Hindlimb muscle (tissue), 1 donor: ENCODE measurements at regions not wholly inside any gene's neighbourhood (a gene's known extent, or its start where the extent isn't known, plus 50 kb on each side); places are given as distances from the start of the nearest gene placed in this dataset.

Experiments
- DNase-seq: peaks from one replicate; pipeline ENCODE4 v3.0.0-alpha.2; 2013

DNA sequence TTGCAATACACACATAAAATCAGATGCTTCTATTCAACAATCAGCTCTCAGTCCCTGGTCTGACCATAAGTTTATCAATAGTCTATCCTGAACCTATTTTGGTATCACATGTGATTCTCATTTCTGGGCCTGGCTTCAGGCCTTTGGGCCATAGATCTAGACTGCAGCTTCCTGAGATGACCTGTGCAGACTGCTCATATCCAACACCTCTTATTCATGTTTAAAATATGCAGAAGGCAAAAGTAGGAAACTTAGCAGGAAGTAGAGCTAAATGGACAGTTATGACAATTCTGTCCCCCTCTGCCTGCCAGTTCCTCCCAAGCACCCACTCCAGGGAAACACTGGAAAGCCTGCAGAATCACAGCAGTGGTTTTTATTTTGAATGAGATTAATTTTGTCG lies 53.3 kb downstream of the C7orf25 start:
- no peak for DNase-seq

DNA sequence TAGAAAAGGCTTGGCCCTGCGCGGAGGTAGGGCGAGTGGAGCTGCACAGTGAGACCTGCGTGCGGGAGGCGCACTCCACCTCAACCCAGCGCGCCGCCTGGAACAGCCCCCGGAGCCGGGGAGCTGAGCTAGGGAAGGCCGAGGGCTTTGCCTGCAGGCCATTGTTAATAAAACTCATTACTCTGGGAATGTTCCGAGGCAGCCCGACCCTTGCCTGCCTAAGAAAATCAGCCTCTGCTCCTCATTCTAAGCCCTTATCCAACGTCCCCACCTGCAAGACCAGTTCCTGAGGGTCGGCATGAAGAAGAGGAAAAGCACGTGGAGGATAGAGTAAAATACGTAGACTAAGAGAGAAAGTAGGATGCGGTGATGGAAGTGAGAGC lies 55.3 kb downstream of the C7orf25 start:
- DNase-seq, result no peak

DNA sequence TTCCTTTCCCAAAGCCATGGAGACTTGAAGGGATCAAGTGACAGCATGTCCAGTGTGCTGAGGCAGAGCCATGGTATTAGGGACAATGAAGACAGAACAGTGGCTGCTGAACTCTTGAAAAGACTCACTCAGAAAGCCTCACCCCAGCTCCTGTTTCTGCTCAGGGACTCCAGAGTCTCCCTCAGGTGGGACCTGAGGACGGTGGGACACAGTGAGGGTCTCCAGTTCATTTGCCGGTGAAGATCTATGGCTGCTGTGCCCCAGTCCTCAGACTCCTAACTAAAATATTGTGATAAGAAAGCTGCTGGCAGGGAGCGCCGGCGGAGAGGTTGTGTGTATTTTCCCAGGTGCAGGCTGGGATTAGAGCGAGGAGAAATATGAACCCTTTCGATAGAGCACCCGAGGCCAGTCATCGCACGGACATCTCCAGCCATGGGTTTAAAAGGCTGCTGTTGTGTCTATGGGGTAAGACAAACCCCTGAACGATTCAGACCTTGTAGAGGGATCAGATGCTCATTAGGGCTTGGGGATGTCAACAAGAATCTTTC lies 57.2 kb downstream of the C7orf25 start:
- DNase-seq, result no peak

DNA sequence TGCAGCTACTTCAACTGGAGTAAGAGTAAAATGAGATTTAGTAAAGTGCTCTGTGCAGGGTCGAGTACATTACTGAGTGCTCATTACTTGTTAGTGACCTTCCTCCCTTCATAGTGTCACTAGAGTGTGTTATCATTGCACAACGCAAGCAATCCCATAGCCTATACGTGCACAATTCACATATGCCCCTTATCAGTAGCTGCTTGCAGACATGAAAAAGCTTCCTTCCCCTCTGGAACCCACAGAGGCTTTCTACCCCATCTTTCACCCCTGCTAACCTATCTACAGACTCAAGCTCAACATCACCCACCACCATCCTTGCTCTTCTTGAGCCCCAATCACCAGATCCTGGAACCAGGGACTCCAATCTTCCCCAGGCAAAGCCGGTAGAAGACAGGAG lies 59.3 kb downstream of the C7orf25 start:
- no peak for DNase-seq

DNA sequence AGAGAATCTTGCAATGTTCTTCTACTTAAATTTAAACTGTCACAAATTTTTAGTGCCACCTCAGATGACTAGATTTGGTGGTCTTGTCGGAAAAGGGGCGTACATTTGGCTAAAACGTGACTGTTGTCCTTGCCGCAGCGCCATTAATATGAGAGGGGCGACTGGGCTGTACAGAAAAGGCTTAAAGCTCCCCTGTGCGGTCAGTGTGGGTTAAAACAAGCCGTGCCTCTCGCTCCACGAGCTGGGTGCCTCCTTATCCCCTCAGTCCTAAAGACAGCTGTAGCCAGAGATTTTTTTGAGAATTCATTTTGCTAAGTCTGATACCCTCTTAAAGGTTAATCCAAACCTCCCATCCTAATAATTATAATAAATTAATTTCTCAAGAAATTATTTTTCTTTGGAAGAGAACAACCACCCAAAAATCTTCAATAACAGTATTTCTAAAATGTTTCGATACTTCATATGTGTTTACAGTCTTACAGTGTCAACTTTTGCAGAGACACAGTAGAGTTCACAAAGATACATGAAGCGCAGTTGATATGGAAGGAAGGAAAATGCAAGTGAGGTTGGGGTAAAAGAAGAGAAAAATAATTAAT lies 68.6 kb downstream of the C7orf25 start:
- DNase-seq, result peak; percentile 57

DNA sequence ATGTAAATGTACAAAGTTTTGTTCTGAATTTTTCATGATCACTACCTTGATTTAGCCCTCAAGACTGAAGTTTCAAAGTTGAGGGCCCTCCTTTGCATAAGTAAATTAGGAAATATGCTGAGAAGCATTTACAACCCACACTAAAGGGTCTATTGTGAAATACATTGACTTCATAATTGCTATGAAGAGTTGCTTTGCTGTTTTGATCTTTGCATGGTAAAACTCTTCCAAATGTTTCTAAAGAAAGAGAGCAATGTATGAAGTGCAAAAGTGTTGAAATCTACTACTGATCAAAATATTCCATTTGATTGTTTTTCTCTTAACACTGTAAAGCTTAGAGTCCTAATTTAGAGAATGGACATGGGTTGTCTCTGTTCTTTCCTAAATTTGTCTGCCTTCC lies 77.2 kb downstream of the C7orf25 start:
- DNase-seq, result no peak

DNA sequence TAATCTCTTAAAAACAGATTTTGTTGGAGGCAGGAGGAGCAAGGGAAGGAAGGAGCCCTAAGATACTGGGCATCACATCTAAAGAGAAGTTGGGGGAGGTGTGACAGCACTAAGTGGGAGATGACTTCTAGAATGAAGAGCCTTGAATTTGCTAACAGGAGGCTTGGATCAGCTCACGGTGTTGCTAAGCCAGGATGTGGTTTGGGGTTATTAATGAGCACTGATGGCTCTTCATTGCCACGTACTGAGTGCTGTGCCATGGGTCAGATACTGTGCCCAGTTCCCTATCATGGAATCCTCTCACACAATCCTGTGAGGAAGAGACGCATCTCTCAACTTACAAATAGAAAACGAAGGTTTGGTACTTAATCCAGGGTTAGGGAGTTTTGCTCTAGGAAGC lies 78.5 kb downstream of the C7orf25 start:
- no peak for DNase-seq

DNA sequence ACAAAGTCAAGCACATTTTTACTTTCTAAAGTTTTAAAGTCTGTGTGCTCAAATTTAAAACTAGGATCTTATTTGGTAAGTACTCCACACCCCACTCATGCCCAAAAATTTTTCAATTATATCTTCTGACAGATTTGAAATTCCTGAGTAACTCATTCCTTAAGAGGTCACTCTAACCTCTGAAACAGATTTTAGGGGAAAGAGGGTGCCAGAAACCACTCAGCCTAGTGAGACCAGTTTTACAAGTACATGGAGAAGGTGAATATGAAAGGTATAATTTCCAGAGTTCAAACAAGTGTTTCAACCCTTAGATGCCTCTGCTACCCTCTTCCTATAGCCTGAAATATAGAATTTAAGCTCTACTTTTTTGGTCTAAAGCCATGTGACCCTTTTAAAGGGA lies 79.2 kb downstream of the C7orf25 start:
- DNase-seq, result no peak

DNA sequence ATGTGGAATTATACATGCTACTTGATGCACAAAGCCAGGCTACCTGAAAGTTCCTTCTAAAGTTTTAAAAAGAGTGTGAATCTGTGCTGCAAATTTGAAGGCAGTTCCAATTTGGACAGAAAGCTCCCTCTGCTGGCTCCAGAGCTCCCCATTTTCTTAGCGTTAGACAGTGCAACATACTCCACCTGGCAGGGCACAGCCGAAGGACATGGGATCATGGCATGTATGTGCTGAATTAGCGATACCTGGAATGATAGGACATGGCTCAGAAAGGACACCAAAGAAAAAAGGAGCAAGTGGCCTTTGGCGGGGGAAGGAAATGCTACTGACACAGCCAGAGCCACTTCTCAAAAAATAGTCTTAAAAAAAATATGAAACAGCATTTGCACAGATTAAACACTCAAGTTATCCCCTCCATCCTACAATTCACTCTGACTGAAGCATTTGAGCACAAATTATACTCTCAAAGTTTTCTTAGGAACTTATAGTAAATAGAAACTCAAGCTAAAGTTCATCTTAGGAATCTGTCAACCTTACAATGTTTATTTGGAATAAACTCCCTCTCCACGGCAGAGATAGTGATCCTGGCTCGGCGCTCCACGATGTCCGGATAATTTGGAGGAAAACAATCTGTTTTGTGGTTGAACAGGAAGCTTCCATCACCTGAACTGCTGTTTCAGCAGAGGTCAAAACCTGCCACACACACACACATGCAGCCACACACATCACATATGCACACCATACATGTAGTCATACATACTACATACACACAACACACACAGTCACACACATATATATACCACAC lies 80.0 kb downstream of the C7orf25 start:
- peak; percentile 76 for DNase-seq

DNA sequence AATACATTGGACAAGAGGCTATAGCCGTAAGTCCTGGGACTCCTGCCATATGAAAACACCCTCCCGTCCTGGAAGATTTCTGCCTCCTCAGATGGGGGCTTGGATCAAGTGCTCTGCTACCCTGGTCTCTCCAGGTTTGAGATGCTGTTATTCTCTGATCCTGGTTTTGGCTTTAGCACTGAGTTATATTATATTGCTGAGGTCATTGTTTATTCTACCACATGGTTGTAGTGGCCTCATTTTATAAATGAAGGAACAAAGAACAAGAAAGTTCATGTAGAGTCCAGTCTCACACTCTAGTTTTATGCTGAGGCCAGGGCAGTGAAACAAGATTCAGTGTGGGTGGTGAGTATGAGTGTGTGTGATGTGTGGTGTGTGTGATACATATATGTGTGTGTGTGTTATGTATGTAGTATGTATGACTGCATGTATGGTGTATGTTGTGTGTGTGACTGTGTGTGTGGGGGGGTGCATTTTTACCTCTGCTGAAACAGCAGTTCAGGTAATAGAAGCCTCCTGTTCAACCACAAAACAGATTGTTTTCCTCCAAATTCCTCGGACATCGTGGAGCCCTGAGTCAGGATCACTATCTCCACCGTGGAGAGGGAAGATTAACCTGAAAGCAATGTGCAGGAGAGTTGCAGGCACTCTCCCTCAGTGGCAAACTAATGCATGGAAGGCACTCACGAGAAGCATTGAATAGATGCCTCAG lies 80.7 kb downstream of the C7orf25 start:
- peak; percentile 51 for DNase-seq

DNA sequence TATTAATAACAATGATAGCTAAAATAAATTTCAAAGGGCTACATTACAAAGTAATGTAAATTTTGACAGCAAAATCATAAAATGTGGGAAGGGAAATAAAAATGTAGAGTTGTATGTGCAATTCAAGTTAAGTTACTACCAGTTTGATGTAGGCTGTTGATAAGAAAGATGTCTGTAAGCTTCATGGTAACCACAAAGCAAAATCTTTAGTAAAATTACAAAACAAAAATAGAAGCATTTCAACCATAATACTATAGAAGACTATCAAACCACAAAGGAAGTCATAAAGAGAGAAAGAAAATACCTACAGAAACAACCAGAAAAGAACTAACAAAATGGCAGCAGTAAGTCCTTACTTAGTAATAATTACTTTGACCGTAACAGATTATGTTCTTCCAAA lies 99.1 kb downstream of the C7orf25 start:
- no peak for DNase-seq

DNA sequence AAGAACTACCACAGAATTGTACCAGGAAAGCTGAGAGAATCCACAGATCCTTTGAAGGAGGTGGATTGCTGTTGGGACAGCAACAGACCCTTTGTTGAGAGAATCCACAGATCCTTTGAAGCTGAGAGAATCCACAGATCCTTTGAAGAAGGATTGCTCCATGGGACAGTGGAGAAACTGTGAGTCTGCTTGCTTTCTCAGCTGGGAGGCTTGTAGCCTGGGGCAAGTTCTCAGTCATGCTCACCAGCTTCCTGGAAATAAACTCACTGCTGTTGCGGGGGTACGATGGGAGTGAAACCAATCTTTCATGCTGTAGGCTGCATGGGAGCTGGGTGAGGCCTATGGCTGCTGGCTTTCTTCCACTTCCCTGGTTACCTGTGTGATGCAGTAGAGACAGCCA lies 106.3 kb downstream of the C7orf25 start:
- DNase-seq, result no peak

DNA sequence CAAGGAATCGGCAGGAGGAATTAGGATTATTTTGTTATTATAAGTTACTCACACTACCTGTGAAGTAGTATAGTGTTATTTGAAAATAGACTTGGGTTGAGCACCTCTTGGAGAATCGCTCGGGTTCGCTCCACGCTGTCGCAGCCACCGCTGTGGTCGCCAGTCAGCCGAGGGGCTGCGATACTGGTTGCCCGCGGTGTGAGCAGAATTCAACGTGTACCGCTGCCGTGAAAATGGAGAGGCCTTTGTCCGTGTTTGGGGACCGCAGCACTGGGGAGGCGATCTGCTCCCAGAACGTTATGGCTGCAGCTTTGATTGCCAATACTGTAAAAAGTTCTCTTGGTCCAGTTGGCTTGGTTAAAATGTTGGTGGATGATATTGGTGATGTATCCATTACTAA lies 117.2 kb downstream of the C7orf25 start:
- DNase-seq, result no peak

DNA sequence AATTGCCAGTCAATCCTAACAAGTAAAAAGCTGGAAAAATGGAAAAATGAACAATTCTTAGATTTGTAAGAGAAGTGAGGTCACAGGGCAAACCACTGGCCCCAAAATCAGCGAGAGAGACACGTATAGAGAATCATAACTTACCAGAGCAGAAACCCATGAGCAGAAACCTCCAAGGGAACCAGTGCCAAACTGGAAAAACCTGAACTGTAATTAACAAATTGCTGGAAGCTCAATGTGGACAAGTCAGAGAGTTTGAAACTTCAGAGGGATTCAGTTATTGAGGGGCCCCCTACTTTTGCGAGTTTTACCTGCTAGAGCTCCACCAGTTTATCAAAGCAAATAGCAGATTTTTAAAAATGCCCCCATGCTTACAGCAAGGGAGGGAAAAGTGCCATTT lies 119.0 kb downstream of the C7orf25 start:
- DNase-seq, result no peak

DNA sequence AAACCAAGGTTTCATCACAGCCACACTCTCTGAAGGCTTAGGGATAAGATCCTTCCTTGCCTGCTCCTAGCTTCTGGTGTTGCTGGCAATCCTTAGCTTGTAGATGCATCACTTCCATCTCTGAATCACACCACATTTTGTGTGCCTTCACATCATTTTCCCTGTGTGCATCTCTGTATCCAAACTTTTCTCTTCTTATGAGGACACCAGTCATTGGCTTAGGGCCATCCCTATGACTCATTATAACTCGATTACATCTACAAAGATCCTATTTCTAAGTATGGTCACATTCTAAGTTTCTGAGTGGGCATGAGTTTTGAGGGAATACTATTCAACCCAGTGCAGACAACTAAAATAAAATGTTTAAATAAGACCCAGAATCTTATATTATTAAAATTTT lies 121.7 kb downstream of the C7orf25 start:
- DNase-seq, result no peak

DNA sequence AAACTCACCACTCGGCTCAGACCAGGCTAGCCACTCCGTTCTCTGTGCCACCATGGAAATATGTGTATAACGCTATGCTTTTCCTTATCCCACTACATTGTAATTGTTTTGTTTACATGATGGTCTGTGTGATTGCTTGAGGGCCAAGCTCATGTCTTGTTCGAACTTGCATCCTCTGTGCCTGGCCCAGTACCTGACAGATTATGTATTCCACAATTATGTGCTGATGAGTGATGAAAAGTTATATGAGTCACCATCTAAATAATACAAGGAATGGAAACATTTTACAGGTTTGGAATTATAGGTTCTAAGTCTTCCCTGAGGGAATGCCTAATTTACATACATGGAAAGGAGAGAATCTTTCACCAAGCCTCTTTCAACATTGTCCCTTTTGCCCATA lies 137.4 kb downstream of the C7orf25 start:
- no peak for DNase-seq

DNA sequence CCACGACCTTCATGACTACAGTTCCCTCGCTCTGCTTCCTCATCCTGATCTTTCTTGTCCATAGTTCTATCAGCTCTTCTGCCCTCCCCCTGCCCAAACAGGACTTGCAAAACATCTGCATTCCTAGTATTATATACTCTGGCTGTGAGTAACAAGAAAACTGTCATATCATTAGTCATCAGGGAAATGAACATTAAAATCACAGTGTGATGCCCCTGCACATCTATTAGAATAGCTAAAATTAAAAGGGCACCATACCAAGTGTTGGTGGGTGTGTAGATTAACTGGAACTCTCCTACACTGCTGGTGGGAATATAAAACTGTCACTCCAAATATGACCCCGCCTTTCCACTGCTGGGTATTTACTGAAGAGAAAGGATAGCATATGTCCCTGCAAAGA lies 141.8 kb downstream of the C7orf25 start:
- no peak for DNase-seq

DNA sequence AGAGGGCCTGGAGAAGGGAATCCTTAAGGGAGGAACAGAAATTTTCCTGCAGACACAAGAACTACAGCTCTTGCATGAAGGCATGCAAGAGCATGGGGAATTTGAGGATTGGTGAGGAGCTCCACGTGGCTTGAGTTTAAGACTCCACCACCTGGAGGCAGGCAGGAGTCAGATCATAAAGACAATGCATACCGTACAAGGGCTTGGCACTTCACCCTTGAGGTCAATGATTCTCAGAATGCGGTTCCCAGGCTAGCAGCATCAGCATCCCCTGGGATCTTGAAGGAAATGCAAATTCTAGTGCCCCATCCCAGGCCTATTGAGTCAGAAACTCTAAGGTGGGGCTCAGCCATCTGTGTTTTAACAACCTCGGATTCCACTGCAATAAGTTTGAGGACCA lies 143.8 kb downstream of the C7orf25 start:
- DNase-seq, result no peak

DNA sequence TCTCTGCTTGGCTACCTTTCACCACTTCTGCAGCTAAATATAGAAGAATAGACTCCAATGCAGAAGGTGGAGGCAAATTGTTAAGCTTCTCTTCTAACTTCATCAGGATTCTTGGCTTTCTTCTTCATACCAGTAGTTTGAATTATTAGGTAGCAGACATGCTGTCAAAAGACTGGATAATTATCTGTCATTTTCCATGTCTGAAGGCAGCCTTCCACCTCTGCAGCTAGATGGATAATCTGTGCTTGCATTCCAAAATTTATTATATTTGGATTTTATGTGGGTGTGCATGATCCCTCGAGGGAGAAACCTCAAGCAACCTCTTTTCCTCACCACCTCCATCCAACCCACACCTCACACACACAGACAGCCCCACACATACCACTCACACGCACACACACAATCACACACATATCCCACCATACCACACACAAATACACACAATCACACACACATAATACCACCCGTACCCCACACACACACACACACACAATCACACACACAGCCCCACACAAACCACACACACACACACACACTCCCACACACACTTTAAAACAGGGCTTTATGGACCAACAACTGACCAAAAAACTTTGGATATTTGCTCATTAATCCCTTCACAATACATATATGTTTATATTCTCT lies 145.0 kb downstream of the C7orf25 start:
- no peak for DNase-seq

DNA sequence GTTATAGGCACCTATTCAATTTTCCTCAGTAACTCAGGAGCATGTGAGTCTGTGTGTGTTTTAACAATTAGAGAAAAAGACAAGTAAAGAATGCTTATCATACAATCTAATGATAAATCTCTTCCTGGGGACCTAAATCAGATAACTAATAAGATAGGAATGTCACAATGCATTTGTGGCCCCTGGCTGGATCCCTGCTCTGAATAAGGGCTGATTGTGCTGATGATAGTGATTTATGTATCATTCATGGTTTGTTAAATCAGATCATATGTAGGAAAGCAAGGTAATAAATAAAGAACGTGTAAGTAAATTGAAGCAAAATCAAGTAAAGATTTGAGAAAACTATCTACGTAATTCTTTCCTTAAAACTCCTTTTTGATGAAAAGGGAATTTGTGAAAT lies 145.9 kb downstream of the C7orf25 start:
- no peak for DNase-seq

DNA sequence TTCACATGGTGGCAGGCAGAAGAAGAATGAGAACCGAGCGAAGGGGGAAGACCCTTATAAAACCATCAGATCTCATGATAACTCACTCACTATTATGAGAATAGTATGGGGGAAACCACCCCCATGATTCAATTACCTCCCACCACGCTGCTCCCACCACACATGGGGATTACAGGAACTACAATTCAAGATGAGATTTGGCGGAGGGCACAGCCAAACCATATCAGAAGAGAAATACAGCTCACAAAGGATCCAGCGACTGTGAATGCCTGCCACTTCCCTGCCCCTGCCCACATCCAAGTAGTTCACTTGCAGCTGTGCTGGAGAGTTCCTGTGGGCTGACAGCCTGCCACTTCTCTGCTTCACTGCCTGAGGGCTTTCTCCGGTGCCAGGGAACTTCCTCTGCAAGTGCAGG lies 148.7 kb downstream of the C7orf25 start:
- no peak for DNase-seq

DNA sequence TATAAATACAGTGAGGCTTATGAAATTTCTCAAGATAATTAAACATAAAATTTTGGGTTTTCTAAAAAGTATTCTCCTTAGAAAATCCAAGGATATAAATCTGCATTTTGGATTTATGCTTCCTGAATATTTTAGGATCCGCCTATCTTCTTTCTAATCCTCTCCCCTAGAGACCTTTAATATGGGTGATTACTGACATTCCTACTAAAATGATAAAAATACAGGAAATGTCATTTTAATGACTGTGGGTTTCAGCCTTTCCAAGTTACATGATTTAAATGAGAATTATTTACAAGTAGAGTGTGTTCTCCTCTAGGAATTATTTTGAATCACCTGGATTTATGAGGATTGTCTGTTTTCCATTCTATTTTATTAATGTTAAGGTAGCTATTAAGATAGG lies 150.4 kb downstream of the C7orf25 start:
- no peak for DNase-seq

DNA sequence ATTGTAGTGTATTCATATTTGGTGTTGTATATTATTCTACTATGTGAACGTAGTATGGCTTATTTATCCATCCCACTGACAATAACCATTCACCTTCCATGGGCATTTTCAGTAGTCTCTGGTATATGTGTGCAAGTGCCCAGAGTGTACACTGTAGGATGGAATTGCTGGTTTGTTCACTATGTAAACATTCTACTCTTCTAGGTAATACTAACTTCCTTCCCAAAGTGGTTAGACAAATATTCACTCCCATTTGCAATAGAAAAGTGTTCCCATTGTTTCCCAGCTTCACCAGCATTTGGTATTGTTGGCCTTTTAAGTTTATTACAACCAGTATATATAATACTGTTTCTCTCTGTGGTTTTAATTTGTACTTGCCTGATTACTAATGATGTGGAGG lies 153.7 kb downstream of the C7orf25 start:
- no peak for DNase-seq
